Tibial artery (tissue), 4 donors: ENCODE measurements at regions not wholly inside any gene's neighbourhood (a gene's known extent, or its start where the extent isn't known, plus 50 kb on each side); places are given as distances from the start of the nearest gene placed in this dataset.

Experiments
- DNase-seq, 2 donors: peaks; one replicate each; pipeline ENCODE4 v3.0.0-alpha.2; 2019
- H3K27ac ChIP-seq, 2 donors: fragments of 200-600 bp; sonication (generic) in 1 of 2; 1 replicate in 1 of 2; 2 replicates in 1 of 2; pipeline ENCODE4 v1.5.1; 2018 to 2019; ENCODE audit warnings: mild to moderate bottlenecking in 1 of 2
- H3K27me3 ChIP-seq, 2 donors: fragments of 200-600 bp; sonication (generic) in 1 of 2; one replicate each; pipeline versions ENCODE4 v1.5.1 to v1.6.0; 2016 to 2019
- H3K36me3 ChIP-seq, 3 donors: fragments of 200-600 bp; sonication (generic) in 2 of 3; one replicate each; pipeline ENCODE4 v1.5.1; 2016 to 2019; ENCODE audit warnings: mild to moderate bottlenecking in 2 of 3
- H3K4me1 ChIP-seq, 4 donors: fragments of 200-600 bp; sonication (generic) in 2 of 4; 1 replicate in 3 of 4; 2 replicates in 1 of 4; pipeline ENCODE4 v1.5.1; 2016 to 2019
- H3K4me3 ChIP-seq, 2 donors: fragments of 200-600 bp; sonication (generic) in 1 of 2; 1 replicate in 1 of 2; 2 replicates in 1 of 2; pipeline ENCODE4 v1.5.1; 2018 to 2019; ENCODE audit warnings: mild to moderate bottlenecking in 2 of 2
- H3K9me3 ChIP-seq, 3 donors: fragments of 200-600 bp; sonication (generic) in 1 of 3; one replicate each; pipeline ENCODE4 v1.5.1; 2016 to 2019
- intact Hi-C: fragments of 100-400 bp; cut with DNase I; formaldehyde crosslinking; loops from one replicate; pipeline ENCODE4 v1.15.0; 2023; ENCODE audit warnings: low total_unique reads
- TF ChIP-seq, protein P1 (sequence below), 2 experiments: fragments of 200-600 bp in 1 of 2; fragments of 450-650 bp in 1 of 2; IDR thresholded peaks; one replicate each; pipeline ENCODE4 v1.5.1; 2017 to 2019; ENCODE audit warnings: antibody characterized with exemption in 2 of 2, mild to moderate bottlenecking in 1 of 2, moderate library complexity in 1 of 2

DNA sequence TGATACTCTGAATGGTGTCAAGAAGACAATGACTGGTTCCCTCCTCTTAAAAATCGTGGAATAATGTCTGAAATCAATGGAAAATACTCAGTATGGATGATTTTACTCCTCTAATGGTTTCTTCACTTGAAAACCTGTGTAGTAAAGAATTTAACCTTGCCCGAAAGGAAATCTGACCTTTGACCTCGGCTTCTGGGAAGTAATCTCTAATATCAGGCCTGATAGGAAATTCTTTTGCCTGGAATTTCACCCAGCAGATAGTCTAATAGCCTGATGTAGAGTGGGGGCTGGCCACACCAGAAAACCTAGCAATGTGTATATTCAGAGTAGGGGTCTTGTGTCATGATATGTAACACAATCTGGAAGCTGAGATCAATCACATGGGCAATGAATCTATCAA is 91.5 kb upstream of the GOLIM4 start:
- no peaks in the 10 kb centered on the region for H3K27me3 ChIP-seq
- no peaks in the 10 kb centered on the region for H3K9me3 ChIP-seq
- H3K4me3 ChIP-seq, result no peak overlapping the region
- intact Hi-C loops, result no loop called here
- TF ChIP-seq, protein P1, sequence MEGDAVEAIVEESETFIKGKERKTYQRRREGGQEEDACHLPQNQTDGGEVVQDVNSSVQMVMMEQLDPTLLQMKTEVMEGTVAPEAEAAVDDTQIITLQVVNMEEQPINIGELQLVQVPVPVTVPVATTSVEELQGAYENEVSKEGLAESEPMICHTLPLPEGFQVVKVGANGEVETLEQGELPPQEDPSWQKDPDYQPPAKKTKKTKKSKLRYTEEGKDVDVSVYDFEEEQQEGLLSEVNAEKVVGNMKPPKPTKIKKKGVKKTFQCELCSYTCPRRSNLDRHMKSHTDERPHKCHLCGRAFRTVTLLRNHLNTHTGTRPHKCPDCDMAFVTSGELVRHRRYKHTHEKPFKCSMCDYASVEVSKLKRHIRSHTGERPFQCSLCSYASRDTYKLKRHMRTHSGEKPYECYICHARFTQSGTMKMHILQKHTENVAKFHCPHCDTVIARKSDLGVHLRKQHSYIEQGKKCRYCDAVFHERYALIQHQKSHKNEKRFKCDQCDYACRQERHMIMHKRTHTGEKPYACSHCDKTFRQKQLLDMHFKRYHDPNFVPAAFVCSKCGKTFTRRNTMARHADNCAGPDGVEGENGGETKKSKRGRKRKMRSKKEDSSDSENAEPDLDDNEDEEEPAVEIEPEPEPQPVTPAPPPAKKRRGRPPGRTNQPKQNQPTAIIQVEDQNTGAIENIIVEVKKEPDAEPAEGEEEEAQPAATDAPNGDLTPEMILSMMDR (IDR thresholded peaks at IDR 0.05), result no peak
- DNase-seq, result no peak
- peaks cover 0 to 5% (median 0%) of the 10 kb centered on the region in 4 donors for H3K4me1 ChIP-seq
- no peaks in the 10 kb centered on the region for H3K36me3 ChIP-seq
- no peak overlapping the region for H3K27ac ChIP-seq

DNA sequence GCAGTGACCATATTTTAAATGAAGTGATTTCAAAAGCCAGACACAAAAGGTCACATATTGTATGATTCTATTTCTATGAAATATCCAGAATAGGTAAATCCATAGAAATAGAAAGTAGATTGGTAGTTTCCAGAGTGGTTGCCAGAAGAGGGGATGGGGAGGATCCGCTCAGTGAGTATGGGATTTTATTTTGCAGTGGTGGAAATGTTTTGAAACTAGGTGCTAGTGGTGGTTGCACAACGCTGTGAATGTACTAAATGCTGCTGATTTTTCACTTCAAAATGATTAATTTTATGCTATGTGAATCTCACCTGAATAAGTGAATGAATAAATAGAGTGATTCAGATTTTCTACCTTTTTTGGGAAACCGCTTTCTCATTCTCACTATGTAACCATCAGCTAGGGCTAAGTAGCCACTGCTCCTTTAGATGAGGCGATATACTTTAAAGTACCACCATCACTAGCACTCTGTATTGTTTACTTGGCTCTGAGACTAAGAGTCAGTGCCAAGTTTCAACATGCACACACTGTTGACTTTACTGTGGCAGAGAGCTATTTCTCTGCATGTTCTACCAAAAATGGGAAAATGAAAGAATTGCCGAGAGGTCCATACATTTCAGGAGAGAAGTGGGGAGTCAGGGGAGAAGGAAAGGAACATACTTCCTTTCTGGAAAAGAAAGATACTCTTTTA is 90.7 kb upstream of the GOLIM4 start:
- TF ChIP-seq, protein P1 (IDR thresholded peaks at IDR 0.05), result no peak
- DNase-seq, result no peak
- intact Hi-C loops, result no loop called here
- Histone ChIP-seq H3K4me3 (no peak overlapping the region), H3K4me1 (peaks cover 0 to 5% (median 0%) of the 10 kb centered on the region in 4 donors), H3K36me3 (no peaks in the 10 kb centered on the region), H3K27ac (no peak overlapping the region), H3K9me3 (no peaks in the 10 kb centered on the region), H3K27me3 (no peaks in the 10 kb centered on the region)

DNA sequence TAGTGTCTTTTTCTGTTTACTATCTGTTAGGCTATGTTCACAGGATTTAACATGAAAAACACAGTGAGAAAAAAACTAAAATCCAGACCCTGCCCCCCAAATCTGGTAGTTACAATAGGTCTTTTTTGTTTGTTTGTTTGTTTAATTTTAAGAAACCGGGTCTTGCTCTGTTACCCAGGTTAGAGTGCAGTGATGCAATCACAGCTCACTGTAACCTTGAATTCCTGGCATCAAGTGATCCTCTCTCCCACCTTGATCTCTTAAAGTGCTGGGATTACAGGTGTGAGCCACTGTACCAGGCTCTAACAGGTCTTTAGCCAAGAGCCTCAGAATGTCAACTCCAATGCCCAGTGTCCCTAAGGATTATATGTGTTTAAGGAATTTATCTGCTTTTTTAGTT is 88.0 kb upstream of the GOLIM4 start:
- DNase-seq, result no peak
- H3K4me3 ChIP-seq, result no peak overlapping the region
- no peak overlapping the region for H3K27ac ChIP-seq
- no peaks in the 10 kb centered on the region for H3K27me3 ChIP-seq
- no peaks in the 10 kb centered on the region for H3K36me3 ChIP-seq
- TF ChIP-seq, protein P1 (IDR thresholded peaks at IDR 0.05), result no peak
- H3K4me1 ChIP-seq, result peaks cover 0 to 5% (median 0%) of the 10 kb centered on the region in 4 donors
- intact Hi-C loops, result no loop called here
- no peaks in the 10 kb centered on the region for H3K9me3 ChIP-seq

DNA sequence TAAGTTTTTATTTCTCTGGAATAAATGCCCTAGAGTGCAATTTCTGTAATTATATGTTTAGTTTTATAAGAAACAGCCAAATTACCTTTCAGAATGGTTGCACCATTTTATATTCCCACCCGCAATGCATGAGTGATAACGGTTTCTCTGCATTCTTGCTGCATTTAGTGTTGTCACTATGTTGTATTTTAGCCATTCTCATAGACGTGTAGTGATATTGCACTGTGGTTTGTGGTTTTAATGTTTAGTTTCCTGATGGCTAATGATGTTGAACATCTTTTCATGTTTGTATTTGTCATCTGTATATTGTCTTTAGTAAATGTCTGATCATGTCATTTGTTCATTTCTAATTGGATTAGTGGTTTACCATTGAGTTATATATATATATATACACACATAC is 73.0 kb upstream of the GOLIM4 start:
- H3K27ac ChIP-seq, result no peak overlapping the region
- intact Hi-C loops, result loop anchor here (5.0 kb wide), 1 partner anchor 71 kb away; the partner anchor contains the start of gene GOLIM4
- no peak for DNase-seq
- H3K9me3 ChIP-seq, result no peaks in the 10 kb centered on the region
- H3K27me3 ChIP-seq, result no peaks in the 10 kb centered on the region
- TF ChIP-seq, protein P1 (IDR thresholded peaks at IDR 0.05), result no peak
- no peaks in the 10 kb centered on the region for H3K4me1 ChIP-seq
- no peak overlapping the region for H3K4me3 ChIP-seq
- H3K36me3 ChIP-seq, result no peaks in the 10 kb centered on the region

DNA sequence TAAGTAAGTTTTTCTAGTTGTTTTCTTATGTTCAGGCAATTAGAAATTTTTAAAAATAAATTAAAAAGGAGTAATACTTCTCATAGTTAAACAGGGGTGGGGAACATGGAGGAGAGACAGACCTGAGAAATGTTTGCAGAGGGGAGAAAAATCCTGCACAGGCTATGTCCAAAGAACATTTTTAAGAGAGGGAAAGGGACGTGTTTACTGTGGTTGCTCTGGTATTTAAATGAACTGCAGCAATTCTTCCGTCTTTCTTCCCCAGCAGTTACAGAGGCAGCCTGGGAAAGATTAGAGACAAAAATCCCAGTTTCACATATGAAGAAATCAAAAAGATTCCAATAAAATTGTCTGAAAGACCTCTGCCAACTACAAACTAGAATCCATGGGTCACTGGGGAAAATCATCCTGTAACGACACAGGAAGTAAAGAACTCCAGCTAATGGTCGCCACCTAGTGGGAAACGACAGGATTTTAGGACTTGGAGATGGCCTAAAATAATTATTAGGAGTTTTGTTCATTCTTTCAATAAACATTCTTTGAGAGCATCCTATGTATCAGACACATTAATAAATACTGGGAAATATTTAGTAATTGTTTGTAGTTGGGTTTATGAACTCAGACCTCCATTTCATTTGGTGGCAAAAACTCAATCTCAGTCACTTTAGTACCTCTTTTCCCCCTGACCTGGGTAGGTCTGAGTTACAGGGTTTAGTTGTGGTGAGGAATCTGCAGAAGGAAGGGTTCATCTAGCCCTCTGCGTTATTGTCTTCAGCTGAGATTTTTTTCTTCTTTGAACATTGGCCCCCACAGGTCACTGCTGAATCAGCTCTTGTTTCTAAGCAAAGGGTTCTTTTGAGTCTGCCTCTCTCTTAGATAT is 69.9 kb upstream of the GOLIM4 start:
- peak in 1 of 2 donors; percentile 60 for DNase-seq
- H3K36me3 ChIP-seq, result no peaks in the 10 kb centered on the region
- intact Hi-C loops, result loop anchor here (5.0 kb wide), 1 partner anchor 68 kb away; the partner anchor contains the start of gene GOLIM4
- H3K4me1 ChIP-seq, result no peaks in the 10 kb centered on the region
- H3K27ac ChIP-seq, result no peak overlapping the region
- no peak overlapping the region for H3K4me3 ChIP-seq
- no peaks in the 10 kb centered on the region for H3K9me3 ChIP-seq
- no peaks in the 10 kb centered on the region for H3K27me3 ChIP-seq
- TF ChIP-seq, protein P1 (IDR thresholded peaks at IDR 0.05), result peak; percentile 78 to 81
